ENCODE measurements at regions not wholly inside any gene's neighbourhood (a gene's known extent, or its start where the extent isn't known, plus 50 kb on each side); places are given as distances from the start of the nearest gene placed in this dataset.

DNA sequence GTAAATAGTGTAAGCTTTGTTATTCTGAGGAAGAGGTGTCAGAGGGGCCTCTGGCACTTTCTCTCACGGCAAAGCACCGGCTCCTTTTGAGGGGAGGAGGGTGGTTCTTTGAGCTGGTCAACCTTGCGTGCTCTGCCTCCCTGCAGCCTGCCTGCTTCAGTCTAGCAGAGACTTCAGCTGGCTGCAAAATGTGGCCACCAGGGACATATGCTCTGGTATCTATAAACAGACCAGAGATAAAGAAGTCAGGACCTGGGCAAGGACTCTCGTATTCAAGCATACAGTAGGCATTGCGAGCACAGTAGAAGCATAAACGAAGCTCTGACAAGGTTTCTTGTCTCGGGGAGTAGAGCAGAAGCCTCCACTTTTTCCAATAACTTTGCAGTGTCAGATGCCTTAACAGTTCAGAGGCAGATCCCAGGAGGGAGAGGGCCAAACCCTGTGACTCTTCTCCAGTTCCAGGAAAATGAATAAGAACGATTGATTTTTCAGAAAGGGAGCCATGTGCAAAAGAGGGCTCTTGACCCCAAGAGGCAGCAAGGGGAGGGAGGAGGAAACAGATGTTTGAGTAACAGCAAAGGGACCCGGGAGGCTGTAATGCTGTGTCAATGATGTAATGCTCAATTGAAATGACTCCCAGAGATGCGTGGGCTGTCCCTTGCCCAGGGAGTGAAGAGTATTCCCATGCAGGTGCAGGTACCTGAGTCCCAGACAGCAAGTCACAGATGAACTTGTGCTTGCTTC, 57.9 kb upstream of the TEX13D start:
- H3K4me1 ChIP-seq (ENCODE audit: insufficient read depth, low read length): no peaks in the 10 kb centered on the region
- no peaks in the 10 kb centered on the region for H3K36me3 ChIP-seq (ENCODE audit: insufficient read depth, low read length)
- no peak overlapping the region for H2AFZ ChIP-seq (ENCODE audit: low read depth, low read length)
- H3K4me3 ChIP-seq (ENCODE audit: low read length): no peak overlapping the region
- no peaks in the 10 kb centered on the region for H3K9me3 ChIP-seq (ENCODE audit: low read length)
- H3K27me3 ChIP-seq (ENCODE audit: insufficient read depth, low read length): no peaks in the 10 kb centered on the region

DNA sequence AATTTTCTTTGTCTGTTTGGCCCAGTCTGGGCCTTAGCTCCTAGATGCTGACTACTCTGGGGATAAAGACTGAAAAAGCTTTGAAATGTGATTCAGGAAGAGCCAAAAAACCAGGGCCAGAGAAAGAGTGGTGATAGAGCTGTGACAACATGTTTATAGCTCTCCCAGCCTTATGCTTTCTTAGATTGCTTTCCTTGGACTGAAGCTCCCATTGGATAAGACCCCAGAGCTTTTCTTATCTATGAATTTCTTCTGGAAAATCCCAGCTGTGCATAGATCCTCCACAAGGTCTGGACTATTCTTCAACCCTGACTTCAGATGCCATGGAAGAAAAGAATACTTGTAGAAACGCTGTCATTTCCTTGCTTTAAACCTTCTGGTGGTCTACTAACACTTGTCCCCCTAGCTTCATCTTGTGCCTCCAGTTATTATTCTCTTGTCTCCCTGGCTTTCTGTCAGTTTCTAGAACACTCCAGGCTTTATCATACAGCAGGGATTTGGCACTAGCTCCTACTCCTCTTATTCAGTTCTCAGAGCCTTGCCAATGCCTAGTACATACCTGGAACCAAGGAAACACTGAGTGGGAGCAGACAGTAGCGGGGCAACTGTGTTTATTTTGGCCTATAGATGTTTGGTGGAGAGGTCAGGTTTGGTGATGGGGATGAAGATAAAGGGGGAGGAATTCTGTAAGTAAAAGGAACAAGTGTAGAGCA, 57.1 kb upstream of the TEX13D start:
- H3K27me3 ChIP-seq (ENCODE audit: insufficient read depth, low read length): no peaks in the 10 kb centered on the region
- no peaks in the 10 kb centered on the region for H3K36me3 ChIP-seq (ENCODE audit: insufficient read depth, low read length)
- no peak overlapping the region for H2AFZ ChIP-seq (ENCODE audit: low read depth, low read length)
- H3K9me3 ChIP-seq (ENCODE audit: low read length): no peaks in the 10 kb centered on the region
- H3K4me1 ChIP-seq (ENCODE audit: insufficient read depth, low read length): no peaks in the 10 kb centered on the region
- H3K4me3 ChIP-seq (ENCODE audit: low read length): no peak overlapping the region

DNA sequence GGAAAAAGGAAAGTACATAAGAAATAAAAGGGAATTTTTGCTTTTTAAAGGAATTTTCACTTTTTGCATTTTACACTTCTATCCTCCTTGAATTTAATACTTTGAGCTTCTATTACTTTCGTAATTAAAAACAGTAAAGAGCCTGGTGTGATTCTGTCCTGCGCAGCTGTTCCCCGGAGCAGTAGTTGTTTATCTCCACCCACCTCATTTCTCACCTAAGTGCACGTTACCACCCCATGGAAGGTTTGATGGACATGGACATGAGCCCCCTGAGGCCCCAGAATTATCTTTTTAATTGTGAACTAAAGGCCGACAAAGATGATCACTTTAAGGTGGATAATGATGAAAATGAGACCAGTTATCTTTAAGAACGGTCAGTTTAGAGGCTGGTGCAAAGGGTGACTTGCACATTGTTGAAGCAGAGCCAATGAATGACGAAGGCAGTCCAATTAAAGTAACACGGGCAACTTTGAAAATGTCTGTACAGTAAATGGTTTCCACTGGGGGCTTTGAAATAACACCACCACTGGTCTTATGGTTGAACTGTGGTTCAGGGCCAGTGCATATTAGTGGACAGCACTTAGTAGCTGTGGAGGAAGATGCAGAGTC, 52.1 kb upstream of the TEX13D start:
- Histone ChIP-seq H3K4me1 (ENCODE audit: insufficient read depth, low read length) (no peaks in the 10 kb centered on the region), H3K4me3 (ENCODE audit: low read length) (no peak overlapping the region), H3K36me3 (ENCODE audit: insufficient read depth, low read length) (no peaks in the 10 kb centered on the region), H3K9me3 (ENCODE audit: low read length) (no peaks in the 10 kb centered on the region), H2AFZ (ENCODE audit: low read depth, low read length) (no peak overlapping the region), H3K27me3 (ENCODE audit: insufficient read depth, low read length) (no peaks in the 10 kb centered on the region)

- Histone ChIP-seq H3K4me1 (ENCODE audit: insufficient read depth, low read length) (no peaks in the 10 kb centered on the region), H3K27me3 (ENCODE audit: insufficient read depth, low read length) (no peaks in the 10 kb centered on the region), H2AFZ (ENCODE audit: low read depth, low read length) (no peak overlapping the region), H3K4me3 (ENCODE audit: low read length) (no peak overlapping the region), H3K36me3 (ENCODE audit: insufficient read depth, low read length) (no peaks in the 10 kb centered on the region), H3K9me3 (ENCODE audit: low read length) (no peaks in the 10 kb centered on the region)
These were observed 49.9 kb upstream of the TEX13D start for GRCh38 chrX:124282580-124282979.
